SK-N-SH (cell line): ENCODE measurements at regions not wholly inside any gene's neighbourhood (a gene's known extent, or its start where the extent isn't known, plus 50 kb on each side); places are given as distances from the start of the nearest gene placed in this dataset.

Source experiments
- CTCF ChIA-PET: fragments of 300-600, 350-600 bp; formaldehyde crosslinking; extraction: SDS; loops from one replicate; lab custom pipeline; 2021; lab: Yijun Ruan, JAX
- POLR2A ChIA-PET: fragments of 350-600 bp; sonication (Branson Sonifier 250); formaldehyde crosslinking; extraction: SDS; loops from one replicate; lab custom pipeline; 2020; ENCODE audit warnings: antibody characterized with exemption, inconsistent platforms; lab: Yijun Ruan, JAX
- DNase-seq: peaks from one replicate; pipeline ENCODE4 v3.0.0; 2012
- H2AFZ ChIP-seq: fragments of 200-600 bp; sonication (generic); 2 replicates; pipeline ENCODE4 v1.8.1; 2016; ENCODE audit warnings: antibody characterized with exemption, mild to moderate bottlenecking, low read depth
- H3F3A ChIP-seq: fragments of 200-600 bp; sonication (generic); replicated peaks from 2 replicates; pipeline ENCODE3; 2016; ENCODE audit warnings: antibody characterized with exemption, mild to moderate bottlenecking; ENCODE audit not compliant: insufficient read depth
- H3K27ac ChIP-seq, 2 experiments: fragments of 200-500 bp in 1 of 2; fragments of 200-600 bp in 1 of 2; sonication (Bioruptor generic) in 1 of 2; sonication (generic), shearing (Covaris generic) in 1 of 2; 2 replicates each; pipeline versions ENCODE4 v1.5.1 to v1.6.1; 2014 to 2016; ENCODE audit warnings: low read depth in 2 of 2, inconsistent platforms in 1 of 2, low read length in 1 of 2, mild to moderate bottlenecking in 1 of 2, mixed read lengths in 1 of 2
- H3K27me3 ChIP-seq: fragments of 200-600 bp; sonication (generic), shearing (Covaris generic); 2 replicates; pipeline ENCODE4 v1.6.1; 2016; ENCODE audit warnings: mixed run types; ENCODE audit not compliant: insufficient read depth
- H3K36me3 ChIP-seq, 2 experiments: fragments of 200-500 bp in 1 of 2; fragments of 200-600 bp in 1 of 2; sonication (Bioruptor generic) in 1 of 2; sonication (generic) in 1 of 2; replicated peaks in 1 of 2; 2 replicates each; pipeline versions ENCODE3 to v1.5.1; 2014 to 2016; ENCODE audit warnings: low read length in 1 of 2, mild to moderate bottlenecking in 1 of 2; ENCODE audit not compliant: insufficient read depth in 2 of 2, control insufficient read depth in 1 of 2
- H3K4me1 ChIP-seq, 2 experiments: fragments of 200-500 bp in 1 of 2; fragments of 200-600 bp in 1 of 2; sonication (Bioruptor generic) in 1 of 2; sonication (generic), shearing (Covaris generic) in 1 of 2; 2 replicates each; pipeline versions ENCODE4 v1.5.1 to v1.6.1; 2014 to 2016; ENCODE audit warnings: low read depth in 1 of 2, low read length in 1 of 2, mixed run types in 1 of 2; ENCODE audit not compliant: insufficient read depth in 2 of 2, control insufficient read depth in 1 of 2
- H3K4me2 ChIP-seq: fragments of 200-600 bp; sonication (generic), shearing (Covaris generic); 2 replicates; pipeline ENCODE4 v1.6.1; 2017; ENCODE audit warnings: mixed run types
- H3K4me3 ChIP-seq, 2 experiments: fragments of 200-500 bp in 1 of 2; fragments of 200-600 bp in 1 of 2; sonication (Bioruptor generic) in 1 of 2; sonication (generic), shearing (Covaris generic) in 1 of 2; 2 replicates each; pipeline versions ENCODE4 v1.5.1 to v1.8.1; 2014 to 2016; ENCODE audit warnings: low read depth in 2 of 2, inconsistent platforms in 1 of 2, low read length in 1 of 2, mild to moderate bottlenecking in 1 of 2, mixed read lengths in 1 of 2, moderate library complexity in 1 of 2
- H3K79me2 ChIP-seq: fragments of 200-600 bp; sonication (generic); 2 replicates; pipeline ENCODE4 v1.8.1; 2017; ENCODE audit warnings: mild to moderate bottlenecking; ENCODE audit not compliant: insufficient read depth
- H3K9ac ChIP-seq: fragments of 200-600 bp; sonication (generic); 2 replicates; pipeline ENCODE4 v1.6.1; 2017; ENCODE audit warnings: mixed run types
- H3K9me2 ChIP-seq: fragments of 200-600 bp; sonication (generic); 2 replicates; pipeline ENCODE4 v1.6.1; 2017; ENCODE audit warnings: mixed run types
- H3K9me3 ChIP-seq: fragments of 200-600 bp; sonication (generic); 2 replicates; pipeline ENCODE4 v1.6.1; 2017; ENCODE audit warnings: mixed run types, mild to moderate bottlenecking, moderate library complexity
- H4K20me1 ChIP-seq: fragments of 200-600 bp; sonication (generic); 2 replicates; pipeline ENCODE4 v1.6.1; 2017; ENCODE audit warnings: mild to moderate bottlenecking, mixed run types; ENCODE audit not compliant: insufficient read depth
- CTCF ChIP-seq: fragments of 200-600 bp; sonication (generic); IDR thresholded peaks from 2 replicates; pipeline ENCODE4 v1.6.1; 2017; ENCODE audit warnings: antibody characterized with exemption, mild to moderate bottlenecking, moderate library complexity
- ELF1 ChIP-seq: IDR thresholded peaks from 2 replicates; pipeline ENCODE4 v1.4.0; 2012
- GABPA ChIP-seq: IDR thresholded peaks from 2 replicates; pipeline ENCODE4 v1.4.0; 2012; ENCODE audit warnings: low read depth, mild to moderate bottlenecking
- MXI1 ChIP-seq: IDR thresholded peaks from 2 replicates; pipeline ENCODE4 v1.6.1; 2012; ENCODE audit warnings: mild to moderate bottlenecking, low read depth, low read length, improper control_type of control experiment
- POLR2AphosphoS5 ChIP-seq: IDR thresholded peaks from 2 replicates; pipeline ENCODE4 v1.6.1; 2012; ENCODE audit warnings: low read depth, low read length
- RAD21 ChIP-seq: IDR thresholded peaks from 2 replicates; pipeline ENCODE4 v1.6.1; 2012; ENCODE audit warnings: mild to moderate bottlenecking, low read length
- RCOR1 ChIP-seq: fragments of 150-350 bp; IDR thresholded peaks from 2 replicates; pipeline ENCODE4 v1.6.1; 2017; ENCODE audit warnings: antibody characterized with exemption, low read length
- SMC3 ChIP-seq: IDR thresholded peaks from 2 replicates; pipeline ENCODE4 v1.6.1; 2012; ENCODE audit warnings: low read depth, low read length, improper control_type of control experiment
- TCF12 ChIP-seq: IDR thresholded peaks from 2 replicates; pipeline ENCODE4 v1.4.0; 2012
- YY1 ChIP-seq: IDR thresholded peaks from 2 replicates; pipeline ENCODE4 v1.4.0; 2012; ENCODE audit warnings: low read depth, mild to moderate bottlenecking
- ZBTB33 ChIP-seq: IDR thresholded peaks from 2 replicates; pipeline ENCODE4 v1.4.0; 2012; ENCODE audit warnings: low read depth, borderline replicate concordance
- small RNA-seq, 7 experiments: library from RNA; depleted of rRNA; stranded (forward); fragments of <200 nt; gene quantifications; one replicate each; pipeline ENCODE3, GENCODE V24; 2012
- TF ChIP-seq, protein P1 (sequence below): IDR thresholded peaks from 2 replicates; pipeline ENCODE4 v1.6.1; 2012; ENCODE audit warnings: mild to moderate bottlenecking, low read depth, low read length, moderate library complexity

- ChIA-PET POLR2A (no interaction called here), CTCF (no interaction called here)
- H3K9ac ChIP-seq, result no peak overlapping the region
These were observed 230.0 kb downstream of the MAGEE1 start for GRCh38 chrX:76657499-76657898.

More at GRCh38 chrX:76657499-76657898, 230.0 kb downstream of the MAGEE1 start:
- no peak overlapping the region for H3K4me2 ChIP-seq
- H3K27me3 ChIP-seq, result no peaks in the 10 kb centered on the region
- H3F3A ChIP-seq, result no peaks in the 10 kb centered on the region
- H3K36me3 ChIP-seq, result no peaks in the 10 kb centered on the region
- H3K79me2 ChIP-seq, result no peaks in the 10 kb centered on the region
- H3K27ac ChIP-seq, result no peak overlapping the region
- TF ChIP-seq GABPA, result no peak
- TF ChIP-seq MXI1, result no peak
- no peak for TF ChIP-seq YY1
- TF ChIP-seq POLR2AphosphoS5, result no peak
- no peak for TF ChIP-seq RAD21
- TF ChIP-seq TCF12, result no peak
- no peak for TF ChIP-seq RCOR1
- no peak for TF ChIP-seq ELF1
- TF ChIP-seq, protein P1, sequence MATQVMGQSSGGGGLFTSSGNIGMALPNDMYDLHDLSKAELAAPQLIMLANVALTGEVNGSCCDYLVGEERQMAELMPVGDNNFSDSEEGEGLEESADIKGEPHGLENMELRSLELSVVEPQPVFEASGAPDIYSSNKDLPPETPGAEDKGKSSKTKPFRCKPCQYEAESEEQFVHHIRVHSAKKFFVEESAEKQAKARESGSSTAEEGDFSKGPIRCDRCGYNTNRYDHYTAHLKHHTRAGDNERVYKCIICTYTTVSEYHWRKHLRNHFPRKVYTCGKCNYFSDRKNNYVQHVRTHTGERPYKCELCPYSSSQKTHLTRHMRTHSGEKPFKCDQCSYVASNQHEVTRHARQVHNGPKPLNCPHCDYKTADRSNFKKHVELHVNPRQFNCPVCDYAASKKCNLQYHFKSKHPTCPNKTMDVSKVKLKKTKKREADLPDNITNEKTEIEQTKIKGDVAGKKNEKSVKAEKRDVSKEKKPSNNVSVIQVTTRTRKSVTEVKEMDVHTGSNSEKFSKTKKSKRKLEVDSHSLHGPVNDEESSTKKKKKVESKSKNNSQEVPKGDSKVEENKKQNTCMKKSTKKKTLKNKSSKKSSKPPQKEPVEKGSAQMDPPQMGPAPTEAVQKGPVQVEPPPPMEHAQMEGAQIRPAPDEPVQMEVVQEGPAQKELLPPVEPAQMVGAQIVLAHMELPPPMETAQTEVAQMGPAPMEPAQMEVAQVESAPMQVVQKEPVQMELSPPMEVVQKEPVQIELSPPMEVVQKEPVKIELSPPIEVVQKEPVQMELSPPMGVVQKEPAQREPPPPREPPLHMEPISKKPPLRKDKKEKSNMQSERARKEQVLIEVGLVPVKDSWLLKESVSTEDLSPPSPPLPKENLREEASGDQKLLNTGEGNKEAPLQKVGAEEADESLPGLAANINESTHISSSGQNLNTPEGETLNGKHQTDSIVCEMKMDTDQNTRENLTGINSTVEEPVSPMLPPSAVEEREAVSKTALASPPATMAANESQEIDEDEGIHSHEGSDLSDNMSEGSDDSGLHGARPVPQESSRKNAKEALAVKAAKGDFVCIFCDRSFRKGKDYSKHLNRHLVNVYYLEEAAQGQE, result no peak
- TF ChIP-seq SMC3, result no peak
- no peak for TF ChIP-seq CTCF
- TF ChIP-seq ZBTB33, result no peak
- H3K4me1 ChIP-seq, result no peaks in the 10 kb centered on the region
- no peaks in the 10 kb centered on the region for H3K9me3 ChIP-seq
- DNase-seq, result no peak
- H3K9me2 ChIP-seq, result no peaks in the 10 kb centered on the region
- no peak overlapping the region for H3K4me3 ChIP-seq
- H4K20me1 ChIP-seq, result no peaks in the 10 kb centered on the region
- no peak overlapping the region for H2AFZ ChIP-seq

Small RNA genes lying in the stretch of these regions (small RNA-seq; reads per million reads assigned to genes)
- gene RNA5SP508, result 0.29 to 93.6 (median 21.3) reads per million in 7 experiments
